IMR-90 (cell line): ENCODE measurements at regions not wholly inside any gene's neighbourhood (a gene's known extent, or its start where the extent isn't known, plus 50 kb on each side); places are given as distances from the start of the nearest gene placed in this dataset.

Experiments
- ATAC-seq: fragments of 200-7000 bp; cut with Tn5 transposase; 2 replicates; pipeline ENCODE4 v1.9.1; 2020; ENCODE audit warnings: low read depth, mild to moderate bottlenecking, moderate library complexity
- BruUV-seq: library from RNA; stranded (reverse); fragments of 400-500 nt; replicated peaks from 2 replicates; lab custom pipeline; 2021; lab: Mats Ljungman, UMichigan
- CTCF ChIA-PET: fragments of 300-600 bp; formaldehyde crosslinking; extraction: SDS; loops from one replicate; lab custom pipeline; 2021; ENCODE audit warnings: antibody characterized with exemption; lab: Yijun Ruan, JAX
- POLR2A ChIA-PET: fragments of 300-600 bp; sonication (Branson Sonifier 250); formaldehyde crosslinking; loops from one replicate; lab custom pipeline; 2022; ENCODE audit warnings: antibody characterized with exemption; ENCODE audit not compliant: unreplicated experiment; lab: Charles Lee
- DNase-seq: peaks from one replicate; pipeline ENCODE4 v3.0.0; 2013
- H2AFZ ChIP-seq: replicated peaks from 2 replicates; pipeline ENCODE3; 2013; ENCODE audit warnings: low read length, mild to moderate bottlenecking; ENCODE audit not compliant: poor library complexity
- H2AK5ac ChIP-seq: 2 replicates; pipeline ENCODE4 v1.6.1; 2013; ENCODE audit warnings: low read depth, low read length, inconsistent platforms
- H2AK9ac ChIP-seq: replicated peaks from 2 replicates; pipeline ENCODE3; 2013; ENCODE audit warnings: mild to moderate bottlenecking, low read depth, low read length, moderate library complexity; ENCODE audit not compliant: poor library complexity
- H2BK120ac ChIP-seq: 2 replicates; pipeline ENCODE4 v1.6.1; 2013; ENCODE audit warnings: low read depth, low read length, inconsistent platforms
- H2BK15ac ChIP-seq: 3 replicates; pipeline ENCODE4 v1.6.1; 2013; ENCODE audit warnings: low read depth, low read length, inconsistent platforms
- H2BK20ac ChIP-seq: 2 replicates; pipeline ENCODE4 v1.6.1; 2013; ENCODE audit warnings: low read depth, mild to moderate bottlenecking, inconsistent platforms, low read length, moderate library complexity
- H2BK5ac ChIP-seq: 2 replicates; pipeline ENCODE4 v1.6.1; 2013; ENCODE audit warnings: mild to moderate bottlenecking, low read depth, low read length, inconsistent platforms; ENCODE audit not compliant: poor library complexity, severe bottlenecking
- H3K14ac ChIP-seq: replicated peaks from 2 replicates; pipeline ENCODE4 v1.6.1; 2013; ENCODE audit warnings: low read depth, low read length, inconsistent platforms
- H3K18ac ChIP-seq: 2 replicates; pipeline ENCODE4 v1.6.1; 2013; ENCODE audit warnings: low read depth, low read length, control low read depth
- H3K23ac ChIP-seq: 2 replicates; pipeline ENCODE4 v1.6.1; 2013; ENCODE audit warnings: low read depth, low read length, inconsistent platforms
- H3K27ac ChIP-seq: 2 replicates; pipeline ENCODE4 v1.5.1; 2013; ENCODE audit warnings: mild to moderate bottlenecking, control low read depth, low read length; ENCODE audit not compliant: insufficient read depth
- H3K27me3 ChIP-seq: 2 replicates; pipeline ENCODE4 v1.6.1; 2013; ENCODE audit warnings: low read length; ENCODE audit not compliant: control insufficient read depth, insufficient read depth
- H3K36me3 ChIP-seq: 2 replicates; pipeline ENCODE4 v1.6.1; 2013; ENCODE audit warnings: low read length, mixed read lengths; ENCODE audit not compliant: control insufficient read depth, insufficient read depth
- H3K4ac ChIP-seq: 2 replicates; pipeline ENCODE4 v1.6.1; 2013; ENCODE audit warnings: low read depth, low read length, inconsistent platforms
- H3K4me1 ChIP-seq: 2 replicates; pipeline ENCODE4 v1.6.1; 2013; ENCODE audit warnings: low read length, mixed read lengths; ENCODE audit not compliant: control insufficient read depth, insufficient read depth
- H3K4me2 ChIP-seq: 2 replicates; pipeline ENCODE4 v1.6.1; 2013; ENCODE audit warnings: low read depth, mild to moderate bottlenecking, control low read depth, low read length, moderate library complexity
- H3K4me3 ChIP-seq: 2 replicates; pipeline ENCODE4 v1.5.1; 2013; ENCODE audit warnings: low read depth, mild to moderate bottlenecking, control low read depth, low read length, moderate library complexity; ENCODE audit not compliant: insufficient read depth
- H3K56ac ChIP-seq: 2 replicates; pipeline ENCODE4 v1.6.1; 2013; ENCODE audit warnings: low read length, inconsistent platforms; ENCODE audit not compliant: insufficient read depth; ENCODE audit errors: extremely low read depth
- H3K79me1 ChIP-seq, 2 experiments: 2 replicates each; pipeline ENCODE4 v1.6.1; 2013; ENCODE audit warnings: low read length in 2 of 2, inconsistent platforms in 1 of 2, low read depth in 1 of 2
- H3K9ac ChIP-seq: 2 replicates; pipeline ENCODE4 v1.6.1; 2013; ENCODE audit warnings: low read depth, low read length, control low read depth
- H3K9me1 ChIP-seq: 2 replicates; pipeline ENCODE4 v1.6.1; 2013; ENCODE audit warnings: low read length, inconsistent platforms; ENCODE audit not compliant: insufficient read depth
- H3K9me3 ChIP-seq: 2 replicates; pipeline ENCODE4 v1.6.1; 2013; ENCODE audit warnings: low read length; ENCODE audit not compliant: control insufficient read depth, insufficient read depth
- H4K20me1 ChIP-seq: 2 replicates; pipeline ENCODE4 v1.6.1; 2013; ENCODE audit warnings: low read length, inconsistent platforms; ENCODE audit not compliant: insufficient read depth
- H4K5ac ChIP-seq: 2 replicates; pipeline ENCODE4 v1.6.1; 2013; ENCODE audit warnings: mild to moderate bottlenecking, low read depth, low read length, control low read depth
- H4K8ac ChIP-seq, 2 experiments: 2 replicates each; pipeline ENCODE4 v1.6.1; 2013; ENCODE audit warnings: low read depth in 2 of 2, low read length in 2 of 2, control low read depth in 1 of 2, inconsistent platforms in 1 of 2
- H4K91ac ChIP-seq: 2 replicates; pipeline ENCODE4 v1.6.1; 2013; ENCODE audit warnings: low read depth, low read length, inconsistent platforms; ENCODE audit not compliant: insufficient read depth
- BHLHE40 ChIP-seq: fragments of 150-350 bp; IDR thresholded peaks from 2 replicates; pipeline ENCODE4 v1.6.1; 2016; ENCODE audit warnings: mild to moderate bottlenecking, low read depth, low read length
- CEBPB ChIP-seq: IDR thresholded peaks from 2 replicates; pipeline ENCODE4 v1.6.1; 2012; ENCODE audit warnings: low read depth, low read length, improper control_type of control experiment
- CHD1 ChIP-seq: IDR thresholded peaks from 2 replicates; pipeline ENCODE4 v1.6.1; 2012; ENCODE audit warnings: low read depth, low read length, improper control_type of control experiment
- FOS ChIP-seq: fragments of 150-350 bp; IDR thresholded peaks from 2 replicates; pipeline ENCODE4 v1.6.1; 2016; ENCODE audit warnings: low read depth, low read length
- MAFK ChIP-seq: IDR thresholded peaks from 2 replicates; pipeline ENCODE4 v1.6.1; 2012; ENCODE audit warnings: low read depth, low read length, improper control_type of control experiment
- MAZ ChIP-seq: IDR thresholded peaks from 2 replicates; pipeline ENCODE4 v1.6.1; 2012; ENCODE audit warnings: low read depth, mild to moderate bottlenecking, low read length, improper control_type of control experiment, moderate library complexity, borderline replicate concordance
- MXI1 ChIP-seq: IDR thresholded peaks from 2 replicates; pipeline ENCODE4 v1.6.1; 2012; ENCODE audit warnings: low read depth, mild to moderate bottlenecking, low read length, moderate library complexity, borderline replicate concordance
- NFE2L2 ChIP-seq: fragments of 150-350 bp; IDR thresholded peaks from 2 replicates; pipeline ENCODE4 v1.6.1; 2016; ENCODE audit warnings: low read depth, mild to moderate bottlenecking, low read length
- POLR2A ChIP-seq: IDR thresholded peaks from 2 replicates; pipeline ENCODE4 v1.6.1; 2012; ENCODE audit warnings: mild to moderate bottlenecking, low read depth, low read length
- RAD21 ChIP-seq: IDR thresholded peaks from 2 replicates; pipeline ENCODE4 v1.6.1; 2012; ENCODE audit warnings: low read length, improper control_type of control experiment
- RCOR1 ChIP-seq: IDR thresholded peaks from 2 replicates; pipeline ENCODE4 v1.6.1; 2012; ENCODE audit warnings: mild to moderate bottlenecking, low read length, improper control_type of control experiment; ENCODE audit not compliant: insufficient replicate concordance
- RFX5 ChIP-seq: IDR thresholded peaks from 2 replicates; pipeline ENCODE4 v1.8.0; 2012; ENCODE audit warnings: low read depth, mild to moderate bottlenecking, low read length, moderate library complexity
- SMC3 ChIP-seq: fragments of 150-350 bp; IDR thresholded peaks from 2 replicates; pipeline ENCODE4 v1.6.1; 2016; ENCODE audit warnings: low read depth, mild to moderate bottlenecking, antibody characterized with exemption, low read length, moderate library complexity
- USF2 ChIP-seq: fragments of 150-350 bp; IDR thresholded peaks from 2 replicates; pipeline ENCODE4 v1.6.1; 2017; ENCODE audit warnings: mild to moderate bottlenecking, antibody characterized with exemption, low read length, low read depth
- WGBS, 2 experiments: methylation state at CpG; one replicate each; pipeline versions ENCODE4 v1.1.5 to v1.1.7; 2013; ENCODE audit warnings: missing lambda C conversion rate in 2 of 2; ENCODE audit not compliant: insufficient read length in 1 of 2; ENCODE audit errors: extremely low coverage in 2 of 2; 5-methylcytosine and 5-hydroxymethylcytosine counted together
- dilution Hi-C: fragments of 300-500 bp; cut with HindIII; formaldehyde crosslinking; loops from one replicate; pipeline ENCODE4 v1.14.3; 2018; ENCODE audit warnings: low sequenced_read_pairs; ENCODE audit not compliant: unreplicated experiment
- in situ Hi-C: fragments of 300-500 bp; cut with MboI; formaldehyde crosslinking; loops from 3 replicates; pipeline ENCODE4 v1.14.3; 2019; ENCODE audit warnings: low sequenced_read_pairs, inconsistent platforms, mixed read lengths
- intact Hi-C: fragments of 100-400 bp; cut with micrococcal nuclease; formaldehyde crosslinking; loops from 2 replicates; pipeline ENCODE4 v1.10.0; 2022
- TF ChIP-seq, protein P1 (sequence below): fragments of 150-350 bp; IDR thresholded peaks from 2 replicates; pipeline ENCODE4 v1.6.1; 2016; ENCODE audit warnings: low read depth, mild to moderate bottlenecking, low read length, moderate library complexity, borderline replicate concordance
- TF ChIP-seq, protein P2 (sequence below): conservative IDR thresholded peaks from 2 replicates; pipeline ENCODE4 v1.5.1; 2012; ENCODE audit warnings: mild to moderate bottlenecking, low read depth, low read length, improper control_type of control experiment

- Histone ChIP-seq H3K4me1 (no peaks in the 10 kb centered on the region), H3K18ac (no peak overlapping the region), H2BK120ac (no peak overlapping the region), H3K79me1 (no peaks in the 10 kb centered on the region), H2BK15ac (no peak overlapping the region), H3K4me2 (no peak overlapping the region), H2BK20ac (no peak overlapping the region), H2BK5ac (no peak overlapping the region), H4K5ac (no peak overlapping the region), H3K36me3 (no peaks in the 10 kb centered on the region), H4K8ac (no peak overlapping the region), H4K91ac (no peak overlapping the region), H3K14ac (no peak overlapping the region), H3K27me3 (no peaks in the 10 kb centered on the region), H3K4me3 (no peak overlapping the region), H3K9me1 (no peaks in the 10 kb centered on the region), H2AFZ (no peak overlapping the region), H3K27ac (no peak overlapping the region), H4K20me1 (no peaks in the 10 kb centered on the region), H2AK5ac (no peak overlapping the region), H3K4ac (no peak overlapping the region), H3K56ac (no peak overlapping the region), H2AK9ac (no peak overlapping the region), H3K23ac (no peak overlapping the region), H3K9ac (no peak overlapping the region), H3K9me3 (peaks cover 7% of the 10 kb centered on the region)
- dilution Hi-C loops (no loop called here), intact Hi-C loops (no loop called here), in situ Hi-C loops (no loop called here)
- WGBS, 2 experiments, result no CpG with 5 or more reads among the region's 4 CpGs
- no peak for ATAC-seq
- CTCF ChIA-PET, result no interaction called here
- POLR2A ChIA-PET, result no interaction called here
- no peak for DNase-seq
- BruUV-seq, result no TSS peak
- TF ChIP-seq, protein P1, sequence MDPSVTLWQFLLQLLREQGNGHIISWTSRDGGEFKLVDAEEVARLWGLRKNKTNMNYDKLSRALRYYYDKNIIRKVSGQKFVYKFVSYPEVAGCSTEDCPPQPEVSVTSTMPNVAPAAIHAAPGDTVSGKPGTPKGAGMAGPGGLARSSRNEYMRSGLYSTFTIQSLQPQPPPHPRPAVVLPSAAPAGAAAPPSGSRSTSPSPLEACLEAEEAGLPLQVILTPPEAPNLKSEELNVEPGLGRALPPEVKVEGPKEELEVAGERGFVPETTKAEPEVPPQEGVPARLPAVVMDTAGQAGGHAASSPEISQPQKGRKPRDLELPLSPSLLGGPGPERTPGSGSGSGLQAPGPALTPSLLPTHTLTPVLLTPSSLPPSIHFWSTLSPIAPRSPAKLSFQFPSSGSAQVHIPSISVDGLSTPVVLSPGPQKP, result no peak
- TF ChIP-seq NFE2L2, result no peak
- no peak for TF ChIP-seq POLR2A
- TF ChIP-seq SMC3, result no peak
- no peak for TF ChIP-seq MAZ
- no peak for TF ChIP-seq RCOR1
- TF ChIP-seq MAFK, result no peak
- TF ChIP-seq USF2, result no peak
- no peak for TF ChIP-seq RFX5
- no peak for TF ChIP-seq RAD21
- TF ChIP-seq CEBPB, result no peak
- TF ChIP-seq CHD1, result no peak
- TF ChIP-seq BHLHE40, result no peak
- TF ChIP-seq FOS, result no peak
- TF ChIP-seq, protein P2, sequence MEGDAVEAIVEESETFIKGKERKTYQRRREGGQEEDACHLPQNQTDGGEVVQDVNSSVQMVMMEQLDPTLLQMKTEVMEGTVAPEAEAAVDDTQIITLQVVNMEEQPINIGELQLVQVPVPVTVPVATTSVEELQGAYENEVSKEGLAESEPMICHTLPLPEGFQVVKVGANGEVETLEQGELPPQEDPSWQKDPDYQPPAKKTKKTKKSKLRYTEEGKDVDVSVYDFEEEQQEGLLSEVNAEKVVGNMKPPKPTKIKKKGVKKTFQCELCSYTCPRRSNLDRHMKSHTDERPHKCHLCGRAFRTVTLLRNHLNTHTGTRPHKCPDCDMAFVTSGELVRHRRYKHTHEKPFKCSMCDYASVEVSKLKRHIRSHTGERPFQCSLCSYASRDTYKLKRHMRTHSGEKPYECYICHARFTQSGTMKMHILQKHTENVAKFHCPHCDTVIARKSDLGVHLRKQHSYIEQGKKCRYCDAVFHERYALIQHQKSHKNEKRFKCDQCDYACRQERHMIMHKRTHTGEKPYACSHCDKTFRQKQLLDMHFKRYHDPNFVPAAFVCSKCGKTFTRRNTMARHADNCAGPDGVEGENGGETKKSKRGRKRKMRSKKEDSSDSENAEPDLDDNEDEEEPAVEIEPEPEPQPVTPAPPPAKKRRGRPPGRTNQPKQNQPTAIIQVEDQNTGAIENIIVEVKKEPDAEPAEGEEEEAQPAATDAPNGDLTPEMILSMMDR, result no peak
- TF ChIP-seq MXI1, result no peak
These were observed 204.3 kb downstream of the FSIP2 start for GRCh38 chr2:185942855-185943254.
